ENCODE measurements at regions not wholly inside any gene's neighbourhood (a gene's known extent, or its start where the extent isn't known, plus 50 kb on each side); places are given as distances from the start of the nearest gene placed in this dataset.

DNA sequence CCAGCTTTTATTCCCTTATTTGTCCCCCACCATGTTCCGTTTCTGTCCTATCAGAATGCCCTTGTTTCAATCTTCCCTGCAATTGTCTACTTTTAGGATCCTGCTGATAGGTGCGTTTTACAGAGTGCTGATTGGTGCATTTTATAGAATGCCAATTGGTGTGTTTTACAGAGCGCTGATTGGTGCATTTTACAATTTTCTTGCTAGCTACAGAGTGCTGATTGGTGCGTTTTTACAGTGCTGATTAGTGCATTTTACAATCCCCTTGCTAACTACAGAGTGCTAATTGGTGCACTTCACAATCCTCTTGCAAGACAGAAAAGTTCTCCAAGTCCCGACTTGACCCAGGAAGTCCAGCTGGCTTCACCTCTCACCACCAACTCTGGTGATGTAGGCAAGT, 161.6 kb upstream of the CDYL start:
- H3K9me3 Mint-ChIP-seq: no peaks in the 10 kb centered on the region
- H3K27ac Mint-ChIP-seq: no peak overlapping the region
- no peak overlapping the region for H3K4me3 Mint-ChIP-seq
- H3K27me3 Mint-ChIP-seq (ENCODE audit: insufficient read depth): peaks cover 2% of the 10 kb centered on the region; the same call in 1 of the 2 replicates
- peaks cover 5% of the 10 kb centered on the region for H3K36me3 Mint-ChIP-seq (ENCODE audit: low read depth)
- no peak for DNase-seq
- peaks cover 38% of the 10 kb centered on the region for H3K4me1 Mint-ChIP-seq (ENCODE audit: low read depth)
- TF ChIP-seq, protein P1, sequence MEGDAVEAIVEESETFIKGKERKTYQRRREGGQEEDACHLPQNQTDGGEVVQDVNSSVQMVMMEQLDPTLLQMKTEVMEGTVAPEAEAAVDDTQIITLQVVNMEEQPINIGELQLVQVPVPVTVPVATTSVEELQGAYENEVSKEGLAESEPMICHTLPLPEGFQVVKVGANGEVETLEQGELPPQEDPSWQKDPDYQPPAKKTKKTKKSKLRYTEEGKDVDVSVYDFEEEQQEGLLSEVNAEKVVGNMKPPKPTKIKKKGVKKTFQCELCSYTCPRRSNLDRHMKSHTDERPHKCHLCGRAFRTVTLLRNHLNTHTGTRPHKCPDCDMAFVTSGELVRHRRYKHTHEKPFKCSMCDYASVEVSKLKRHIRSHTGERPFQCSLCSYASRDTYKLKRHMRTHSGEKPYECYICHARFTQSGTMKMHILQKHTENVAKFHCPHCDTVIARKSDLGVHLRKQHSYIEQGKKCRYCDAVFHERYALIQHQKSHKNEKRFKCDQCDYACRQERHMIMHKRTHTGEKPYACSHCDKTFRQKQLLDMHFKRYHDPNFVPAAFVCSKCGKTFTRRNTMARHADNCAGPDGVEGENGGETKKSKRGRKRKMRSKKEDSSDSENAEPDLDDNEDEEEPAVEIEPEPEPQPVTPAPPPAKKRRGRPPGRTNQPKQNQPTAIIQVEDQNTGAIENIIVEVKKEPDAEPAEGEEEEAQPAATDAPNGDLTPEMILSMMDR (IDR thresholded peaks at IDR 0.05): no peak

- Mint-ChIP-seq H3K27ac (peak overlapping the region; percentile 1; the same call in 1 of the 2 replicates), H3K9me3 (no peaks in the 10 kb centered on the region), H3K27me3 (ENCODE audit: insufficient read depth) (peaks cover 2% of the 10 kb centered on the region; the same call in 1 of the 2 replicates), H3K4me1 (ENCODE audit: low read depth) (peaks cover 39% of the 10 kb centered on the region), H3K36me3 (ENCODE audit: low read depth) (peaks cover 5% of the 10 kb centered on the region), H3K4me3 (no peak overlapping the region)
- TF ChIP-seq, protein P1 (IDR thresholded peaks at IDR 0.05): no peak
- DNase-seq: no peak
These were observed 162.4 kb upstream of the CDYL start for GRCh38 chr6:4613795-4614194.

GRCh38 chr6:4613381-4613780, 162.8 kb upstream of the CDYL start:
- TF ChIP-seq, protein P1 (IDR thresholded peaks at IDR 0.05): no peak
- Mint-ChIP-seq H3K36me3 (ENCODE audit: low read depth) (peaks cover 5% of the 10 kb centered on the region), H3K9me3 (no peaks in the 10 kb centered on the region), H3K27ac (peak overlapping the region; percentile 11; the same call in 1 of the 2 replicates), H3K4me1 (ENCODE audit: low read depth) (peaks cover 39% of the 10 kb centered on the region), H3K27me3 (ENCODE audit: insufficient read depth) (peaks cover 2% of the 10 kb centered on the region; the same call in 1 of the 2 replicates), H3K4me3 (no peak overlapping the region)
- DNase-seq: no peak

- H3K27me3 Mint-ChIP-seq (ENCODE audit: insufficient read depth): peaks cover 2% of the 10 kb centered on the region; the same call in 1 of the 2 replicates
- H3K9me3 Mint-ChIP-seq: no peaks in the 10 kb centered on the region
- H3K27ac Mint-ChIP-seq: peak overlapping the region; percentile 22; the same call in 1 of the 2 replicates
- TF ChIP-seq, protein P1 (IDR thresholded peaks at IDR 0.05): no peak
- H3K36me3 Mint-ChIP-seq (ENCODE audit: low read depth): peaks cover 5% of the 10 kb centered on the region
- no peak overlapping the region for H3K4me3 Mint-ChIP-seq
- DNase-seq: peak; percentile 60
- peaks cover 44% of the 10 kb centered on the region for H3K4me1 Mint-ChIP-seq (ENCODE audit: low read depth)
These were observed 163.5 kb upstream of the CDYL start for GRCh38 chr6:4612636-4613171.

- Mint-ChIP-seq H3K36me3 (ENCODE audit: low read depth) (peaks cover 5% of the 10 kb centered on the region), H3K27me3 (ENCODE audit: insufficient read depth) (peaks cover 2% of the 10 kb centered on the region), H3K4me1 (ENCODE audit: low read depth) (peaks cover 55% of the 10 kb centered on the region), H3K9me3 (no peaks in the 10 kb centered on the region), H3K27ac (no peak overlapping the region), H3K4me3 (no peak overlapping the region)
- TF ChIP-seq, protein P1 (IDR thresholded peaks at IDR 0.05): no peak
- DNase-seq: no peak
These were observed 164.6 kb upstream of the CDYL start for GRCh38 chr6:4611429-4612129.
